CD8-positive, alpha-beta memory T cell (primary cell): ENCODE measurements at regions not wholly inside any gene's neighbourhood (a gene's known extent, or its start where the extent isn't known, plus 50 kb on each side); places are given as distances from the start of the nearest gene placed in this dataset.

Experiments
- CTCF ChIA-PET: fragments of 350-600 bp; sonication (Branson Sonifier 250); formaldehyde crosslinking; loops from one replicate; lab custom pipeline; 2021; ENCODE audit warnings: antibody characterized with exemption; lab: Charles Lee
- POLR2A ChIA-PET: fragments of 350-600 bp; sonication (Branson Sonifier 250); formaldehyde crosslinking; loops from one replicate; lab custom pipeline; 2021; ENCODE audit warnings: antibody characterized with exemption; lab: Charles Lee
- DNase-seq, 5 donors: peaks; one replicate each; pipeline versions ENCODE4 v3.0.0 to v3.0.0-alpha.2; 2020 to 2022; ENCODE audit warnings: mixed read lengths in 1 of 5
- H3K27ac ChIP-seq: one replicate; pipeline ENCODE4 v1.7.0; 2013; ENCODE audit warnings: low read depth, mild to moderate bottlenecking, low read length, moderate library complexity
- H3K27me3 ChIP-seq: 2 replicates; pipeline ENCODE4 v1.7.0; 2013; ENCODE audit warnings: low read length, mild to moderate bottlenecking; ENCODE audit not compliant: insufficient read depth, poor library complexity, severe bottlenecking
- H3K36me3 ChIP-seq: 2 replicates; pipeline ENCODE4 v1.7.0; 2013; ENCODE audit warnings: mild to moderate bottlenecking, low read length, moderate library complexity; ENCODE audit not compliant: insufficient read depth
- H3K4me1 ChIP-seq: 2 replicates; pipeline ENCODE4 v1.7.0; 2013; ENCODE audit warnings: mild to moderate bottlenecking, low read length, moderate library complexity; ENCODE audit not compliant: insufficient read depth
- H3K4me3 ChIP-seq: 2 replicates; pipeline ENCODE4 v1.7.0; 2013; ENCODE audit warnings: mild to moderate bottlenecking, low read length
- H3K9me3 ChIP-seq: 2 replicates; pipeline ENCODE4 v1.7.0; 2013; ENCODE audit warnings: mild to moderate bottlenecking, low read length
- H3K27ac Mint-ChIP-seq, 8 donors: one replicate each; pipeline ENCODE4 v1.8.0; 2020 to 2021; ENCODE audit warnings: mixed read lengths in 8 of 8, mild to moderate bottlenecking in 6 of 8, inconsistent platforms in 3 of 8, moderate library complexity in 3 of 8
- H3K27me3 Mint-ChIP-seq, 2 donors: one replicate each; pipeline ENCODE4 v1.8.0; 2020 to 2021; ENCODE audit warnings: mixed read lengths in 2 of 2, mild to moderate bottlenecking in 1 of 2, moderate library complexity in 1 of 2
- H3K36me3 Mint-ChIP-seq, 3 donors: one replicate each; pipeline ENCODE4 v1.8.0; 2020 to 2021; ENCODE audit warnings: mixed read lengths in 3 of 3, inconsistent platforms in 1 of 3, mild to moderate bottlenecking in 1 of 3
- H3K4me1 Mint-ChIP-seq, 3 donors: one replicate each; pipeline ENCODE4 v1.8.0; 2020 to 2021; ENCODE audit warnings: mixed read lengths in 3 of 3, inconsistent platforms in 1 of 3, mild to moderate bottlenecking in 1 of 3
- H3K4me3 Mint-ChIP-seq, 7 donors: one replicate each; pipeline ENCODE4 v1.8.0; 2020 to 2021; ENCODE audit warnings: mixed read lengths in 7 of 7, mild to moderate bottlenecking in 6 of 7, moderate library complexity in 4 of 7, inconsistent platforms in 2 of 7
- H3K9me3 Mint-ChIP-seq, 5 donors: one replicate each; pipeline ENCODE4 v1.8.0; 2020 to 2022; ENCODE audit warnings: mixed read lengths in 5 of 5, mild to moderate bottlenecking in 3 of 5, moderate library complexity in 2 of 5, inconsistent platforms in 1 of 5

- H3K4me3 Mint-ChIP-seq, result no peak overlapping the region
- CTCF ChIA-PET, result interaction anchor here (1.8 kb wide), 1 partner anchor 10 kb away, joined by 5 read pairs; no protein-coding TSS in a partner anchor
- no peak for DNase-seq
These were observed 475.7 kb upstream of the TNC start for GRCh38 chr9:115593587-115594091.

GRCh38 chr9:115594557-115594956 lies 476.6 kb upstream of the TNC start:
- H3K27ac ChIP-seq, result no peak overlapping the region
- no peak overlapping the region for H3K27ac Mint-ChIP-seq
- CTCF ChIA-PET, result interaction anchor here (1.4 to 1.8 kb wide), 2 partner anchors 9 to 18 kb away, joined by 3 to 5 read pairs; no protein-coding TSS in a partner anchor
- H3K36me3 Mint-ChIP-seq, result no peaks in the 10 kb centered on the region
- H3K4me3 ChIP-seq, result no peak overlapping the region
- no peaks in the 10 kb centered on the region for H3K9me3 Mint-ChIP-seq
- DNase-seq, result no peak
- H3K36me3 ChIP-seq, result no peaks in the 10 kb centered on the region
- H3K4me3 Mint-ChIP-seq, result no peak overlapping the region
- H3K27me3 Mint-ChIP-seq, result peaks cover 13 to 43% of the 10 kb centered on the region in 2 donors
- H3K4me1 ChIP-seq, result no peaks in the 10 kb centered on the region
- H3K4me1 Mint-ChIP-seq, result no peaks in the 10 kb centered on the region
- H3K9me3 ChIP-seq, result no peaks in the 10 kb centered on the region
- H3K27me3 ChIP-seq, result no peaks in the 10 kb centered on the region
- POLR2A ChIA-PET, result no interaction called here

More at GRCh38 chr9:115593587-115594091, 475.7 kb upstream of the TNC start:
- no peaks in the 10 kb centered on the region for H3K9me3 Mint-ChIP-seq
- H3K27me3 Mint-ChIP-seq, result peaks cover 13 to 43% of the 10 kb centered on the region in 2 donors
- Histone ChIP-seq H3K27me3 (no peaks in the 10 kb centered on the region), H3K27ac (no peak overlapping the region), H3K4me3 (no peak overlapping the region), H3K4me1 (no peaks in the 10 kb centered on the region), H3K36me3 (no peaks in the 10 kb centered on the region), H3K9me3 (no peaks in the 10 kb centered on the region)
- no peaks in the 10 kb centered on the region for H3K36me3 Mint-ChIP-seq
- POLR2A ChIA-PET, result no interaction called here
- H3K4me1 Mint-ChIP-seq, result no peaks in the 10 kb centered on the region
- H3K27ac Mint-ChIP-seq, result no peak overlapping the region

GRCh38 chr9:115596021-115596745 lies 478.2 kb upstream of the TNC start:
- no peak overlapping the region for H3K4me3 Mint-ChIP-seq
- DNase-seq, result no peak
- H3K36me3 Mint-ChIP-seq, result no peaks in the 10 kb centered on the region
- H3K9me3 ChIP-seq, result no peaks in the 10 kb centered on the region
- peaks cover 9 to 43% of the 10 kb centered on the region in 2 donors for H3K27me3 Mint-ChIP-seq
- ChIA-PET CTCF (interaction anchor here (1.4 kb wide), 1 partner anchor 20 kb away, joined by 3 read pairs; no protein-coding TSS in a partner anchor), POLR2A (no interaction called here)
- H3K27ac ChIP-seq, result no peak overlapping the region
- no peaks in the 10 kb centered on the region for H3K36me3 ChIP-seq
- no peak overlapping the region for H3K27ac Mint-ChIP-seq
- no peaks in the 10 kb centered on the region for H3K9me3 Mint-ChIP-seq
- no peaks in the 10 kb centered on the region for H3K4me1 Mint-ChIP-seq
- no peaks in the 10 kb centered on the region for H3K4me1 ChIP-seq
- no peaks in the 10 kb centered on the region for H3K27me3 ChIP-seq
- no peak overlapping the region for H3K4me3 ChIP-seq

GRCh38 chr9:115596746-115597080 lies 478.8 kb upstream of the TNC start:
- no peaks in the 10 kb centered on the region for H3K27me3 ChIP-seq
- peaks cover 9 to 43% of the 10 kb centered on the region in 2 donors for H3K27me3 Mint-ChIP-seq
- no peak for DNase-seq
- H3K36me3 ChIP-seq, result no peaks in the 10 kb centered on the region
- no peaks in the 10 kb centered on the region for H3K4me1 ChIP-seq
- H3K4me3 ChIP-seq, result no peak overlapping the region
- no peak overlapping the region for H3K4me3 Mint-ChIP-seq
- no peaks in the 10 kb centered on the region for H3K9me3 Mint-ChIP-seq
- H3K9me3 ChIP-seq, result no peaks in the 10 kb centered on the region
- no peaks in the 10 kb centered on the region for H3K4me1 Mint-ChIP-seq
- CTCF ChIA-PET, result no interaction called here
- POLR2A ChIA-PET, result no interaction called here
- no peak overlapping the region for H3K27ac Mint-ChIP-seq
- H3K36me3 Mint-ChIP-seq, result no peaks in the 10 kb centered on the region
- no peak overlapping the region for H3K27ac ChIP-seq

- H3K27me3 Mint-ChIP-seq, result peaks cover 9 to 43% of the 10 kb centered on the region in 2 donors
- H3K9me3 Mint-ChIP-seq, result no peaks in the 10 kb centered on the region
- no peak overlapping the region for H3K4me3 Mint-ChIP-seq
- no peaks in the 10 kb centered on the region for H3K9me3 ChIP-seq
- H3K4me3 ChIP-seq, result no peak overlapping the region
- H3K36me3 Mint-ChIP-seq, result no peaks in the 10 kb centered on the region
- H3K27me3 ChIP-seq, result no peaks in the 10 kb centered on the region
- H3K4me1 Mint-ChIP-seq, result no peaks in the 10 kb centered on the region
- no peak overlapping the region for H3K27ac ChIP-seq
- no peak overlapping the region for H3K27ac Mint-ChIP-seq
- H3K36me3 ChIP-seq, result no peaks in the 10 kb centered on the region
- no peak for DNase-seq
- ChIA-PET POLR2A (no interaction called here), CTCF (no interaction called here)
- H3K4me1 ChIP-seq, result no peaks in the 10 kb centered on the region
These were observed 479.5 kb upstream of the TNC start for GRCh38 chr9:115597330-115597895.

- H3K4me1 ChIP-seq, result no peaks in the 10 kb centered on the region
- ChIA-PET CTCF (no interaction called here), POLR2A (no interaction called here)
- H3K27me3 ChIP-seq, result no peaks in the 10 kb centered on the region
- H3K27ac ChIP-seq, result no peak overlapping the region
- Mint-ChIP-seq H3K4me3 (no peak overlapping the region), H3K36me3 (no peaks in the 10 kb centered on the region), H3K9me3 (no peaks in the 10 kb centered on the region), H3K27ac (no peak overlapping the region), H3K27me3 (peaks cover 9 to 43% of the 10 kb centered on the region in 2 donors), H3K4me1 (no peaks in the 10 kb centered on the region)
- no peaks in the 10 kb centered on the region for H3K9me3 ChIP-seq
- no peaks in the 10 kb centered on the region for H3K36me3 ChIP-seq
- no peak overlapping the region for H3K4me3 ChIP-seq
- DNase-seq, result no peak
These were observed 480.8 kb upstream of the TNC start for GRCh38 chr9:115598751-115599150.

- no peaks in the 10 kb centered on the region for H3K4me1 Mint-ChIP-seq
- Histone ChIP-seq H3K36me3 (no peaks in the 10 kb centered on the region), H3K4me1 (no peaks in the 10 kb centered on the region), H3K4me3 (no peak overlapping the region), H3K27me3 (no peaks in the 10 kb centered on the region), H3K27ac (no peak overlapping the region), H3K9me3 (no peaks in the 10 kb centered on the region)
- no peak for DNase-seq
- no peak overlapping the region for H3K4me3 Mint-ChIP-seq
- CTCF ChIA-PET, result no interaction called here
- no peak overlapping the region for H3K27ac Mint-ChIP-seq
- no peaks in the 10 kb centered on the region for H3K9me3 Mint-ChIP-seq
- POLR2A ChIA-PET, result no interaction called here
- H3K27me3 Mint-ChIP-seq, result peaks cover 9 to 34% of the 10 kb centered on the region in 2 donors
- H3K36me3 Mint-ChIP-seq, result no peaks in the 10 kb centered on the region
These were observed 481.9 kb upstream of the TNC start for GRCh38 chr9:115599898-115600297.

GRCh38 chr9:115601434-115601833 lies 483.5 kb upstream of the TNC start:
- H3K27me3 Mint-ChIP-seq, result peaks cover 2 to 21% of the 10 kb centered on the region in 2 donors
- no peak overlapping the region for H3K4me3 ChIP-seq
- POLR2A ChIA-PET, result no interaction called here
- no peak overlapping the region for H3K27ac ChIP-seq
- DNase-seq, result no peak
- H3K4me3 Mint-ChIP-seq, result no peak overlapping the region
- CTCF ChIA-PET, result no interaction called here
- no peaks in the 10 kb centered on the region for H3K9me3 ChIP-seq
- no peaks in the 10 kb centered on the region for H3K9me3 Mint-ChIP-seq
- no peaks in the 10 kb centered on the region for H3K36me3 Mint-ChIP-seq
- H3K36me3 ChIP-seq, result no peaks in the 10 kb centered on the region
- H3K27ac Mint-ChIP-seq, result no peak overlapping the region
- no peaks in the 10 kb centered on the region for H3K4me1 ChIP-seq
- H3K4me1 Mint-ChIP-seq, result no peaks in the 10 kb centered on the region
- H3K27me3 ChIP-seq, result no peaks in the 10 kb centered on the region
